Muscle of leg (tissue), 3 donors: ENCODE measurements at regions not wholly inside any gene's neighbourhood (a gene's known extent, or its start where the extent isn't known, plus 50 kb on each side); places are given as distances from the start of the nearest gene placed in this dataset.

Experiments
- DNase-seq: peaks from one replicate; pipeline ENCODE4 v3.0.0; 2013
- H3K27ac ChIP-seq: one replicate; pipeline ENCODE4 v1.5.1; 2013; ENCODE audit warnings: mild to moderate bottlenecking, low read length, control low read depth
- H3K27me3 ChIP-seq: one replicate; pipeline ENCODE4 v1.6.1; 2013; ENCODE audit warnings: low read length; ENCODE audit not compliant: control insufficient read depth, insufficient read depth
- H3K36me3 ChIP-seq: one replicate; pipeline ENCODE4 v1.6.1; 2013; ENCODE audit warnings: low read length; ENCODE audit not compliant: control insufficient read depth, insufficient read depth
- H3K4me1 ChIP-seq: one replicate; pipeline ENCODE4 v1.6.1; 2013; ENCODE audit warnings: low read length; ENCODE audit not compliant: control insufficient read depth, insufficient read depth
- H3K4me3 ChIP-seq: one replicate; pipeline ENCODE4 v1.5.1; 2013; ENCODE audit warnings: low read length, control low read depth
- H3K9me3 ChIP-seq: replicated peaks from 2 replicates; pipeline ENCODE4 v1.6.1; 2013; ENCODE audit warnings: low read depth, low read length; ENCODE audit not compliant: control insufficient read depth
- WGBS: methylation state at CpG from one replicate; pipeline ENCODE4 v1.1.5; 2013; ENCODE audit warnings: missing lambda C conversion rate; ENCODE audit not compliant: insufficient coverage; 5-methylcytosine and 5-hydroxymethylcytosine counted together

DNA sequence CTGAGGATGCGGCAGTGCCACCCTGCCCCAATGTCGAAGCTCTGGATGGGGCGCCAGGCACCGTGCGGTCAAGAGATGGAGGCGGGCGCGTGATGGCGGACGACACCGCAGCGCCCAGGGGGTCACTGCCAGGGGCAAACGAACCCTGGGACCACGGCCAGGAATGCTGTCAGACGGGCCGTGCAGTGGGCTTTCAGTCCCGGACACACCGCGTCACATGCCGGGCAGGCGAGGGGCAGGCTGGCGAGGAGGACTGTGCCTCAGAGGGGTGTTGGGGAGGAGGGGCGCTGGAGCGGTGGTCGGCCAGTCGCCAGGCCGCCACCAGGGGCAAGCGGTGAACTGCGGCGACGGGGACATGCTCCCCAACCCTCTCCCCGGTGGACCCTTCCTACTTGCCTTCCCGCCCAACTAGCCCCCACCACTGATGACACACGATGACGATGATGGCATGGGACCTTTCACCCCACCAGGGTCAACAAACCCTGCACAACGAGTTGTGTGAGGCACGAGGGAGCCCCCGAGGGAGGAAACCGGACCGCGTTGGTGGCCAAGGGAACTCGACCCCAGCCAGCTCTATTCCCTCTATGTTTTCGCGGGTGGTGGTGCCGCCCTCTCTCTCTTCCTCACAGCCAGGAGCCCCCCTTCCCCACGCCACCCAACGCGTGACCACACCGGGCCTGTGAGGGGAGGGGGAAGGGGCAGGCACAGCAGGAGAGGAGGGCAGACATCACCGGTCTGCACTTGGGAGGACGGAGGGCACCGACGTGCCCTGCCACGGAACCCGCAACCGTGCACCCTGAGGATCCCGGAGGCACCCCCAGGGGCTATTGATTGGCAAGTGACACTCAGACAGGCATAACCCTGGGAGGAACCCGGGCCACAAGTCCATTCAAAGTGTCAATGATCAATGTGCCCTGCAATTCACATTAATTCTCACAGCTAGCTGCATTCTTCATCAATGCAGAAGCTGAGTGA, 1960.9 kb upstream of the DEFB115 start:
- Histone ChIP-seq H3K27ac (no peak overlapping the region), H3K4me1 (no peaks in the 10 kb centered on the region), H3K27me3 (no peaks in the 10 kb centered on the region), H3K9me3 (peaks cover 44% of the 10 kb centered on the region), H3K4me3 (no peak overlapping the region), H3K36me3 (no peaks in the 10 kb centered on the region)
- no peak for DNase-seq
- 81% methylated on average over 46 of the region's 58 CpGs for WGBS

- Histone ChIP-seq H3K4me1 (no peaks in the 10 kb centered on the region), H3K27ac (no peak overlapping the region), H3K27me3 (no peaks in the 10 kb centered on the region), H3K4me3 (no peak overlapping the region), H3K9me3 (peaks cover 51% of the 10 kb centered on the region), H3K36me3 (no peaks in the 10 kb centered on the region)
- DNase-seq, result no peak
- WGBS, result 82% methylated on average over 68 of the region's 70 CpGs
These were observed 1959.8 kb upstream of the DEFB115 start for GRCh38 chr20:29297411-29298270.

DNA sequence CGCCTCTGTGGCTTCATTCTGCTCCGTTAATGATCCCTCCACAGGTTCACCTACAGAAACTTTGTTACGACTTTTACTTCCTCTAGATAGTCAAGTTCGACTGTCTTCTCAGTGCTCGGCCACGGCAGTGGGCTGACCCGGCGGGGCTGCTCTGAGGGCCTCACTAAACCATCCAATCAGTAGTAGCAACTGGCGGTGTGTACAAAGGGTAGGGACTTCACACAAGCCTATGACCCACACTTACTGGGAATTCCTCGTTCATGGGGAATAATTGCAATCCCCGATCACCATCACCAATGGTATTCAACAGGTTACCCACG, 1959.2 kb upstream of the DEFB115 start:
- Histone ChIP-seq H3K9me3 (peaks cover 52% of the 10 kb centered on the region), H3K27me3 (no peaks in the 10 kb centered on the region), H3K4me3 (no peak overlapping the region), H3K36me3 (no peaks in the 10 kb centered on the region), H3K27ac (no peak overlapping the region), H3K4me1 (no peaks in the 10 kb centered on the region)
- DNase-seq, result no peak
- 84% methylated on average over 12 of the region's 12 CpGs for WGBS

DNA sequence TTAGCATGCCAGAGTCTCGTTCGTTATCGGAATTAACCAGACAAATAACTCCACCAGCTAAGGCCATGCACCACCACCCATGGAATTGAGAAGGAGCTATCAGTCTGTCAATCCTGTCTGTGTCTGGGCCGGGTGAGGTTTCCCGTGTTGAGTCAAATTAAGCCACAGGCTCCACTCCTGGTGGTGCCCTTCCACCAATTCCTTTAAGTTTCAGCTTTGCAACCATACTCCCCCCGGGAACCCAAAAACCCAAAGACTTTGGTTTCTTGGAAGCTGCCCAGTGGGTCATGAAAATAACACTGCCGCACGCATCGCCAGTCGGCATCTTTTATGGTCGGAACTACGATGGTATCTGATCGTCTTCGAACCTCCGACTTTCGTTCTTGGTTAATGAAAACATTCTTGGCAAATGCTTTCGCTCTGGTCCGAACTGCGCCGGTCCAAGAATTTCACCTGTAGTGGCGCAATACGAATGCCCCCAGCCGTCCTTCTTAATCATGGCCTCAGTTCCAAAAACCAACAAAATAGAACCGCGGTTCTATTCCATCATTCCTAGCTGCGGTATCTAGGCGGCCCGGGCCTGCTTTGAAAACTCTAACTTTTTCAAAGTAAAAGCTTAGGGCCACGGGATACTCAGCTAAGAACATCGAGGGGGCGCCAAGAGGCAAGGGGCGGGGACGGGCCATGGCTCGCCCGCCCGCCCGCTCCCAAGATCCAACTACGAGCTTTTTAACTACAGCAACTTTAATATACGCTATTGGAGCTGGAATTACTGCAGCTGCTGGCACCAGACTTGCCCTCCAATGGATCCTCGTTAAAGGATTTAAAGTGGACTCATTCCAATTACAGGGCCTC, 1958.5 kb upstream of the DEFB115 start:
- no peaks in the 10 kb centered on the region for H3K27me3 ChIP-seq
- no peak overlapping the region for H3K4me3 ChIP-seq
- WGBS, result 93% methylated on average over 31 of the region's 40 CpGs
- H3K36me3 ChIP-seq, result no peaks in the 10 kb centered on the region
- no peaks in the 10 kb centered on the region for H3K4me1 ChIP-seq
- H3K9me3 ChIP-seq, result peaks cover 54% of the 10 kb centered on the region
- DNase-seq, result peak; percentile 15
- H3K27ac ChIP-seq, result no peak overlapping the region

DNA sequence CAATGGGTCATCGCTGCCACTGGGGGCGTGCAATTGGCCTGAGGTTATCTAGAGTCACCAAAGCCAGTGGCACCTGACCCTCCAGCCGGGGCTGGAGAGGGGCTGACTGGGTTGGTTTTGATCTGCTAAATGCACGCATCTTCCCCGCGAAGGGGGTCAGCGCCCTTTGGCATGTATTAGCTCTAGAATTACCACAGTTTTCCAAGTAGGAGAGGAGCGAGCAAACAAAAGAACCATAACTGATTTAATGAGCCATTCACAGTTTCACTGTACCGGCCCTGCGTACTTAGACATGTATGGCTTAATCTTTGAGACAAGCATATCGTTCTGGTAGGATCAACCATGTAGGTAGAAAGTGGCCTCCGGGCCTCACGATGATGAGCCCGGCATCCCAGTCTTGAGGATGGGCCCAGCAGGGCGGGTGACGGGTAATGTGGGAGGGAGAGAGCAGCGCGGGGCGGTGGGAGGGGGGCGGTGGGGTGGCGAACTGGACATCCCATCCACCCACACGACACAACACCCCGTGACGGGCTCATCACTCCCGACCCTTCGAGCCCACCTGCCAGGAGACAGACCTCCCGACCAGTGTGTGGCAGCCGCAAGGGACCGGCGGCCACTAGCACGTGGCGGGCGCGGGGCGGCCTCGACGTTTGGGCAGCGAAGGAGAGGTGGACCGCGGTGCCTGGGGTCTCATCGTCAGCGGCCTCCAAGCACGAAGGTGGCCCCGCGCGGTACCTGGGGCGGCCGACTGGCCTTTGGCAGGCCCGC, 1957.5 kb upstream of the DEFB115 start:
- DNase-seq, result no peak
- Histone ChIP-seq H3K27me3 (no peaks in the 10 kb centered on the region), H3K4me3 (no peak overlapping the region), H3K4me1 (no peaks in the 10 kb centered on the region), H3K27ac (no peak overlapping the region), H3K36me3 (no peaks in the 10 kb centered on the region), H3K9me3 (peaks cover 54% of the 10 kb centered on the region)
- WGBS, result 83% methylated on average over 41 of the region's 49 CpGs

GRCh38 chr20:29300579-29301551, 1956.6 kb upstream of the DEFB115 start:
- WGBS, result 86% methylated on average over 84 of the region's 88 CpGs
- Histone ChIP-seq H3K4me1 (no peaks in the 10 kb centered on the region), H3K27me3 (no peaks in the 10 kb centered on the region), H3K36me3 (no peaks in the 10 kb centered on the region), H3K9me3 (peaks cover 54% of the 10 kb centered on the region), H3K27ac (no peak overlapping the region), H3K4me3 (no peak overlapping the region)
- DNase-seq, result no peak

DNA sequence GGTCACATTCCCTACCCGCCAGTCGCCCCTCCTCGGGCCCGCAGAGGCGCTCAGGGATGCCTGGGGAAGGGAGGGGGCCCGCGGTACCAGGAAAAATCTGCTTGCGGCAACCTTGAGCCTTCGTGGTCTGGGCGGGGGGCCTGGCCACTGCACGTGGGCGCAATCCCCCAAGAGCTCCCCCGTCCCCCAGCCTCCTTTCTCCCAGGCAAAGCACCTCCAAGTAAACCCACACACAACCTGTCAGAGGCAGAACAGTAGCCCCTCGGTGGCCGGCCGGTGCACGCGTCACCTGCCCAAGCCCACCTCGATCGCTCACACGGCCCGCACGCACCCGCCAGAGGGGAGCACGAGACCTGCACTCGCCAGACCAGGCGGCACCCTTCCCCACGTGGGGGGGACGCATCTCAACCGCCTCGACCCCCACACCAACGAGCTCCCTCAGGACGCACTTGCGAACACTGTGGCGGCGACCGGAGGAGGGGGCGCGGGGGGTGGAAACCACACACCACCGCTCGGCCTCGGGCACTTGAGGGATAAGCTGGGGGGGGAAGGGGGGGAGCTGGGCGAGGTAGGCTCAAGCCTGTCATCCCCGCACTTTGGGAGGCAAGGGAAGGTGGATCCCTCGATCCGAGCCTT, 1955.7 kb upstream of the DEFB115 start:
- H3K9me3 ChIP-seq, result peaks cover 52% of the 10 kb centered on the region

GRCh38 chr20:29302979-29303644, 1954.4 kb upstream of the DEFB115 start:
- no peak for DNase-seq
- peaks cover 40% of the 10 kb centered on the region for H3K9me3 ChIP-seq
- no peaks in the 10 kb centered on the region for H3K27me3 ChIP-seq
- H3K4me3 ChIP-seq, result no peak overlapping the region
- no peaks in the 10 kb centered on the region for H3K36me3 ChIP-seq
- WGBS, result 76% methylated on average over 14 of the region's 16 CpGs
- H3K4me1 ChIP-seq, result no peaks in the 10 kb centered on the region
- H3K27ac ChIP-seq, result no peak overlapping the region

More for the DNA sequence above, 1955.7 kb upstream of the DEFB115 start:
- no peak overlapping the region for H3K4me3 ChIP-seq
- no peaks in the 10 kb centered on the region for H3K4me1 ChIP-seq
- H3K27ac ChIP-seq, result no peak overlapping the region
- WGBS, result 89% methylated on average over 41 of the region's 46 CpGs
- no peaks in the 10 kb centered on the region for H3K27me3 ChIP-seq
- H3K36me3 ChIP-seq, result no peaks in the 10 kb centered on the region
- DNase-seq, result no peak
